Activated T-cell treated with anti-CD3 and anti-CD28 coated beads, Interleukin-2, amount 50 U/mL, for 72 hours (primary cell): ENCODE measurements at regions not wholly inside any gene's neighbourhood (a gene's known extent, or its start where the extent isn't known, plus 50 kb on each side); places are given as distances from the start of the nearest gene placed in this dataset.
"Not testable (repeated sequence)": the region's sequence is repeated elsewhere in the genome, so short reads cannot be mapped to it uniquely, and the experiment has no call there.

Experiments used
- ATAC-seq, 2 donors: fragments of 150-1000 bp; cut with Tn5 transposase; replicated peaks in 1 of 2; 2 replicates each; pipeline ENCODE4 v1.10.0; 2021; ENCODE audit warnings: moderate library complexity in 2 of 2, mild to moderate bottlenecking in 1 of 2
- DNase-seq, 2 donors: peaks; one replicate each; pipeline ENCODE4 v3.0.0; 2021 to 2022; ENCODE audit warnings: mixed read lengths in 1 of 2
- H3K27ac Mint-ChIP-seq: one replicate; pipeline ENCODE4 v1.8.0; 2022; ENCODE audit warnings: mild to moderate bottlenecking, moderate library complexity, mixed read lengths
- H3K27me3 Mint-ChIP-seq: one replicate; pipeline ENCODE4 v1.8.0; 2022; ENCODE audit warnings: low read depth, mixed read lengths
- H3K36me3 Mint-ChIP-seq, 2 donors: one replicate each; pipeline ENCODE4 v1.8.0; 2022; ENCODE audit warnings: mixed read lengths in 2 of 2, mild to moderate bottlenecking in 1 of 2; ENCODE audit not compliant: insufficient read depth in 2 of 2
- H3K4me1 Mint-ChIP-seq: one replicate; pipeline ENCODE4 v1.8.0; 2022; ENCODE audit warnings: low read depth, mixed read lengths
- H3K4me3 Mint-ChIP-seq, 2 donors: one replicate each; pipeline ENCODE4 v1.8.0; 2022; ENCODE audit warnings: mild to moderate bottlenecking in 2 of 2, mixed read lengths in 2 of 2, moderate library complexity in 2 of 2
- H3K9me3 Mint-ChIP-seq, 2 donors: one replicate each; pipeline ENCODE4 v1.8.0; 2022; ENCODE audit warnings: mixed read lengths in 2 of 2

GRCh38 chr2:65999103-65999502 is 435.8 kb upstream of the MEIS1 start:
- peaks cover 0 to 1% of the 10 kb centered on the region in 2 donors for H3K9me3 Mint-ChIP-seq
- H3K4me3 Mint-ChIP-seq: no peak overlapping the region
- ATAC-seq (no peak), DNase-seq (no peak)
- H3K36me3 Mint-ChIP-seq: no peaks in the 10 kb centered on the region
- no peaks in the 10 kb centered on the region for H3K27me3 Mint-ChIP-seq
- H3K4me1 Mint-ChIP-seq: no peaks in the 10 kb centered on the region
- H3K27ac Mint-ChIP-seq: no peak overlapping the region

- Mint-ChIP-seq H3K9me3 (peaks cover 0 to 1% of the 10 kb centered on the region in 2 donors), H3K27me3 (no peaks in the 10 kb centered on the region), H3K4me1 (no peaks in the 10 kb centered on the region), H3K27ac (no peak overlapping the region), H3K4me3 (no peak overlapping the region), H3K36me3 (no peaks in the 10 kb centered on the region)
- DNase-seq (no peak), ATAC-seq (no peak)
Observed at GRCh38 chr2:65997961-65998360, 437.0 kb upstream of the MEIS1 start.

- Mint-ChIP-seq H3K9me3 (peaks cover 3 to 11% of the 10 kb centered on the region in 2 donors), H3K4me3 (no peak overlapping the region), H3K27me3 (no peaks in the 10 kb centered on the region), H3K36me3 (peaks cover 0 to 2% of the 10 kb centered on the region in 2 donors), H3K4me1 (no peaks in the 10 kb centered on the region), H3K27ac (no peak overlapping the region)
- ATAC-seq: no peak
- no peak for DNase-seq
Observed at GRCh38 chr2:65992198-65992554, 442.7 kb upstream of the MEIS1 start.

- H3K4me3 Mint-ChIP-seq: no peak overlapping the region
- no peak overlapping the region for H3K27ac Mint-ChIP-seq
- peaks cover 3 to 11% of the 10 kb centered on the region in 2 donors for H3K9me3 Mint-ChIP-seq
- no peaks in the 10 kb centered on the region for H3K27me3 Mint-ChIP-seq
- peaks cover 0 to 2% of the 10 kb centered on the region in 2 donors for H3K36me3 Mint-ChIP-seq
- no peaks in the 10 kb centered on the region for H3K4me1 Mint-ChIP-seq
- no peak for ATAC-seq
- DNase-seq: no peak
Observed at GRCh38 chr2:65991381-65992197, 443.3 kb upstream of the MEIS1 start.

- ATAC-seq (no peak), DNase-seq (no peak)
- Mint-ChIP-seq H3K4me3 (no peak overlapping the region), H3K9me3 (peaks cover 3 to 10% of the 10 kb centered on the region in 2 donors), H3K4me1 (no peaks in the 10 kb centered on the region), H3K36me3 (no peaks in the 10 kb centered on the region), H3K27me3 (no peaks in the 10 kb centered on the region), H3K27ac (no peak overlapping the region)
Observed at GRCh38 chr2:65985986-65986385, 448.9 kb upstream of the MEIS1 start.

- Mint-ChIP-seq H3K4me1 (no peaks in the 10 kb centered on the region), H3K27ac (no peak overlapping the region), H3K27me3 (no peaks in the 10 kb centered on the region), H3K4me3 (no peak overlapping the region), H3K9me3 (peaks cover 2 to 5% of the 10 kb centered on the region in 2 donors), H3K36me3 (no peaks in the 10 kb centered on the region)
- DNase-seq: no peak
- no peak for ATAC-seq
Observed at GRCh38 chr2:65980531-65980930, 454.4 kb upstream of the MEIS1 start.

GRCh38 chr2:65979446-65979845 is 455.5 kb upstream of the MEIS1 start:
- no peaks in the 10 kb centered on the region for H3K27me3 Mint-ChIP-seq
- H3K9me3 Mint-ChIP-seq: peaks cover 2 to 5% of the 10 kb centered on the region in 2 donors
- ATAC-seq (no peak), DNase-seq (no peak)
- H3K27ac Mint-ChIP-seq: no peak overlapping the region
- H3K36me3 Mint-ChIP-seq: no peaks in the 10 kb centered on the region
- H3K4me3 Mint-ChIP-seq: no peak overlapping the region
- no peaks in the 10 kb centered on the region for H3K4me1 Mint-ChIP-seq

- DNase-seq: no peak
- ATAC-seq: no peak
- Mint-ChIP-seq H3K9me3 (peaks cover 2% of the 10 kb centered on the region in 2 donors), H3K36me3 (no peaks in the 10 kb centered on the region), H3K27me3 (no peaks in the 10 kb centered on the region), H3K27ac (no peak overlapping the region), H3K4me3 (no peak overlapping the region), H3K4me1 (no peaks in the 10 kb centered on the region)
Observed at GRCh38 chr2:65974067-65974723, 460.7 kb upstream of the MEIS1 start.

- Mint-ChIP-seq H3K36me3 (no peaks in the 10 kb centered on the region), H3K4me3 (no peak overlapping the region), H3K9me3 (no peaks in the 10 kb centered on the region), H3K27me3 (no peaks in the 10 kb centered on the region), H3K27ac (no peak overlapping the region), H3K4me1 (no peaks in the 10 kb centered on the region)
- no peak for ATAC-seq
- no peak for DNase-seq
Observed at GRCh38 chr2:65969161-65969560, 465.8 kb upstream of the MEIS1 start.

GRCh38 chr2:65963303-65963702 is 471.6 kb upstream of the MEIS1 start:
- H3K27me3 Mint-ChIP-seq, ATAC-seq, DNase-seq, H3K9me3 Mint-ChIP-seq, H3K4me1 Mint-ChIP-seq, H3K36me3 Mint-ChIP-seq, H3K4me3 Mint-ChIP-seq, H3K27ac Mint-ChIP-seq: not testable (repeated sequence)

- Mint-ChIP-seq H3K9me3 (peaks cover 7 to 8% of the 10 kb centered on the region in 2 donors), H3K4me3 (no peak overlapping the region)
Observed at GRCh38 chr2:65960953-65961352, 474.0 kb upstream of the MEIS1 start.

GRCh38 chr2:65957886-65958285 is 477.0 kb upstream of the MEIS1 start:
- Mint-ChIP-seq H3K4me3 (no peak overlapping the region), H3K27me3 (no peaks in the 10 kb centered on the region), H3K36me3 (no peaks in the 10 kb centered on the region), H3K4me1 (no peaks in the 10 kb centered on the region), H3K9me3 (peaks cover 5 to 10% of the 10 kb centered on the region in 2 donors), H3K27ac (no peak overlapping the region)
- DNase-seq: no peak
- no peak for ATAC-seq

More at GRCh38 chr2:65960953-65961352, 474.0 kb upstream of the MEIS1 start:
- Mint-ChIP-seq H3K27me3 (no peaks in the 10 kb centered on the region), H3K4me1 (no peaks in the 10 kb centered on the region), H3K36me3 (no peaks in the 10 kb centered on the region), H3K27ac (no peak overlapping the region)
- no peak for DNase-seq
- ATAC-seq: no peak

- Mint-ChIP-seq H3K27ac (no peak overlapping the region), H3K9me3 (peaks cover 2 to 7% of the 10 kb centered on the region in 2 donors), H3K4me3 (no peak overlapping the region), H3K4me1 (no peaks in the 10 kb centered on the region), H3K27me3 (no peaks in the 10 kb centered on the region), H3K36me3 (no peaks in the 10 kb centered on the region)
- ATAC-seq (no peak), DNase-seq (no peak)
Observed at GRCh38 chr2:65957454-65957853, 477.5 kb upstream of the MEIS1 start.
